ENCODE measurements at regions not wholly inside any gene's neighbourhood (a gene's known extent, or its start where the extent isn't known, plus 50 kb on each side); places are given as distances from the start of the nearest gene placed in this dataset.
"Not testable (repeated sequence)": the region's sequence is repeated elsewhere in the genome, so short reads cannot be mapped to it uniquely, and the experiment has no call there.

DNA sequence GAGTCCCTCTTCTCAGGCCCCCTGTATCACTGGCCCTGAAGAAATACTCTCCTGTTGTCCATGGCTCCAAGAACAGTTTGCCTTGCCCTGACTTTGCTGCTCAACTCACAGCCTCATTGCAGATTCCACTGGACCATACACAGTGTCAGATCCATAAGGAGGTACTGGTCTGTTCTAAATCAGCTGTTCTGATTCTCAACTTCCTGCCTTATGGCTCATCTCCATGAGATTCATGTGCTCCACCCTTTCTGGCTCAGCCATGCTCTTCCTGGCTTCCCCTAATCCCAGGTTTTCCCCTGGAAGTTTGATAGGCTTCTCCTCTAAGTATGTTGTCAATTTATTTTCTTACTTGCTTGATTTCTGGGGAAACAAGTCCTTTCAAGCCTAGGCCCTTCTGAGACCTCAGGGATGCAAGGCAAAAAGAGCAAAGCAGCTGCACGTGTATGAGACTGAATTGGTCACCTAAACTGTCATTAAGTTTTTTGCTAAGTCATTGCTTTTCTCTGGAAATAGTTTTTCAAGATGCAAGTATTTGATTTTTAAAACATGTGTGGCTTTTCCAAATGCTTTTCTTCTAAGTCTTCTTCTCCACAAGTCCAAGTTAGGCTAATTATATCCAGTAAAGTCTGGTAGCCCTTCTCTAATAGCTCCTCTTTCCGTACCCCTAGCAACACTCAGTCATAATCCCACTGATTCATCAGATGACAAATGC, 1288.5 kb downstream of the RPIA start:
- DNase-seq, result not testable (repeated sequence)

DNA sequence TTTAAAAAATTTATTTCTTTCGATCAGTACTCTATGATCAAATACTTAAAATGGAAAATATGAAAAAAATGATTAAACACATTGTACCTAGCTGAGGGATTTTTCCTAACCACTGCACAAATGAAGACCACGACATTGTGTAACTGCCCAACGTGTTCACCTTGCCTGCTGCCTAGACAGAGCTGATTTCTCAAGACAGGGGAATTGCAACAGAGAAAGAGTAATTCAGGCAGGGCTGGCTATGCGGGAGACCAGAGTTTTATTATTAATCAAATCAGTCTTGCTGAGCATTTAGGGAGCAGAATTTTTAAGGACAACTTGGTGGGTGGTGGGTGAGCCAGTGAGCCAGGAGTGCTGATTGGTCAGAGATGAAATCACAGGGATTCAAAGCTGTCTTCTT, 1290.8 kb downstream of the RPIA start:
- peak; percentile 49 for DNase-seq

DNA sequence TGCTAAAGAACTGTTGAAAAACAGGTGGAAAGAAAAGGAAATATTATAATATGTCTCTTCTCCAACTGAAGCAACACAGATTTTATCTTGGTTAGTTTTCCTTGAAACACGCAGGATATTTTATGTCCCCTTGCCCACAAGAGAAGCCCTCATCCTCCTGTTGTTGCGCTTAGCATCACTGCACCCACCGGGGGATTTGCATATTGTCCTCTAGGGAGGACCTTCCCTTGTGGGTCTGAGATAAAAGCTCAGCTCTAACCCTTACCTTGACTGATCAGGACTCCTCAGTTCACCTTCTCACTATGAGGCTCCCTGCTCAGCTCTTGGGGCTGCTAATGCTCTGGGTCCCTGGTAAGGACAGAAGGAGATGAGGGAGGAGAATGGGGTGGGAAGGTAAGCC, 1294.2 kb downstream of the RPIA start:
- not testable (repeated sequence) for DNase-seq

DNA sequence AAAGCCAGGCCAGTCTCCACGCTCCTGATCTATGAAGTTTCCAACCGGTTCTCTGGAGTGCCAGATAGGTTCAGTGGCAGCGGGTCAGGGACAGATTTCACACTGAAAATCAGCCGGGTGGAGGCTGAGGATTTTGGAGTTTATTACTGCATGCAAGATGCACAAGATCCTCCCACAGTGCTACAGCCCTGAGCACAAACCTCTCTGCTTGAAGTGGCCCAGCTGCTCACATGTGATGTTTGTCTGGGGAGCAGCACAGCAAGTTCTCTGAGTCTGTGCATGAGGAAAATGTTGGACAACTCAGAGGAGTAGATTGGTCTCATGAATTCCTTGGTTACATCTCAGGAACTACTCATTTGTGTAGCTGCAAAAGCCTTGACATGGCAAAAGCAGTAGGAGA, 1295.1 kb downstream of the RPIA start:
- not testable (repeated sequence) for DNase-seq

DNA sequence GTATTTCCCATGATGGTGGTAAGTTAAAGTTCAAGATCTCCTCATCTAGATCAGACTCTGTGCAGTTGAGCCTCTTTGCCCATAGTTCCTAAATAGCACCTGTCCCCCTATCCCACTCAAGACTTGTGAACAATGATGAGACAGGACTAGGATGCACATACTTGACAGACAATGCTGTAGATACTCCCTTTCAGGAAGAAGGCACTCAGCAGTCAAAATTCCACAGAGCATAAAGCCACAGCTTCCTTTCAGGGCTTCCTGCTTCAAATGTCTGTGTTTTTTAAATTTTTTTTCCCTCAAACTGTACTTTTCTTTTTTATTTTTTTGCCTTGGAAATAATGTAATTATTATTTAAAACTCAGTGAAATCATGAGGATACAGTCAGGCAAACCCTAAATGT, 1305.3 kb downstream of the RPIA start:
- DNase-seq, result not testable (repeated sequence)

DNA sequence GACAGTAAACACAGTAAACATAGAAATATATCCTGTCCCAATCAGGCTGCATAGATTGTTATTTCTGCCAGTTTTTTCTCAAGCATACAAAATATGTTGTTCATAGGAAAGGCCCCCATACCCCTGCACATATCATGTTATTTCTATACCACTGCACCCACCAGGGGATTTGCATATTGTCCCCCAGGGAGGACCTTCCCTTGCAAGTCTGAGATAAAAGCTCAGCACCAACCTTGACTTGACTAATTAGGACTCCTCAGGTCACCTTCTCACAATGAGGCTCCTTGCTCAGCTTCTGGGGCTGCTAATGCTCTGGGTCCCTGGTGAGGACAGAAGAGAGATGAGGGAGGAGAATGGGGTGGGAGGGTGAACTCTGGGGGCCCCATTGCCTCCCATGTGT, 1313.1 kb downstream of the RPIA start:
- not testable (repeated sequence) for DNase-seq

DNA sequence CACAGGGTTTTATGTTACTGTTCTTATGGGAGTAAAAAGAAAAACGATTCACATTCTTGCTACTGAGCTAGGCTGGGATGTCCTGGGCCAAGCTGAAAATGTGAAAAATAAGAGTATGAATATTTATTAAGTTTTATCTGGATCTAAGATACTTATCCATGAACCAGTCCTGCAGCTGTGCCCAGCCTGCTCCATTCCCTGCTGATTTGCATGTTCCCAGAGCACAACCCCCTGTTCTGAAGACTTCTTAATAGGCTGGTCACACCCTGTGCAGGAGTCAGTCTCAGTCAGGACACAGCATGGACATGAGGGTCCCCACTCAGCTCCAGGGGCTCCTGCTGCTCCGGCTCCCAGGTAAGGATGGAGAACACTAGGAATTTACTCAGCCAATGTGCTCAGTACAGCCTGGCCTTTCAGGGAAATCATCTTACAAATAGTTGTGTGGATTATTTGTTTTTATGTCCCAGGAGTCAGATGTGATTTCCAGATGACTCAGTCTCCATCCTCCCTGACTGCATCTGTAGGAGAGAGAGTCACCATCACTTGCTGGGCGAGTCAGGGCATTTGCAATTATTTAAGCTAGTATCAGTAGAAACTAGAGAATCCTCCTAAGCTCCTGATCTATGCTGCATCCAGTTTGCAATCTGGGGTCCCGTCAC, 1319.1 kb downstream of the RPIA start:
- not testable (repeated sequence) for DNase-seq

DNA sequence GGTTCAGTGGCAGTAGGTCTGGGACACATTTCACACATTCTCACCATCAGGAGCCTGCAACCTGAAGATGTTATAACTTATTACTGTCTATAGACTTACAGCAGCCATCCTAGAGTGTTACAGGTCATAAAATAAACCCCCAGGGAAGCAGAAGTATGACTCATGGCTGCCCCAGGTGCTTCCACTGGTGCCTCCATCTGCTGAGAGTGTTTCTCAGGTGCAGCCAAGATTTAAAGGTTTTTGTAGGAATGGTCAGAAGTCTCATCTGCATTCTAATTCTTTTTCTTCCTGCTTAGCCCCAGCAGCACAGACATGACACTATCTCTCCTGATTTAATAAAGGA, 1319.6 kb downstream of the RPIA start:
- DNase-seq, result not testable (repeated sequence)

DNA sequence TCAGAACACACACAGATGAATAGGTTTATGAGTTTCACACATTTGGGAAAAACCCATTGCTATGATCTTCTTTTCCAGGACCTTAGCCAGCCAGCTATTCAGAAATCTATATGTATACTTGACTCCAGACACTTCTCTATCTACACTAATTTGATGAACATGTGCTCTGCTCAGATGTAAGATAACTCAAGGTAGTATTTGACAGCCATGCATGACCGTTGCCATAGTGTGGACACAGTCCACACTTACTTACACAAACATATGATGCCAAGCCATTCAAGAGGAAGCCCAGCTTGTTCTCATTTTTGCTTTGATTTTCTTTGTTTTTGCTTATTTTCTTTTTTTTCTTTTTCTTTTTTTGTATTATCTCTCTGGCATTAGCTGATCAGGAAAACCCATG, 1328.4 kb downstream of the RPIA start:
- not testable (repeated sequence) for DNase-seq

DNA sequence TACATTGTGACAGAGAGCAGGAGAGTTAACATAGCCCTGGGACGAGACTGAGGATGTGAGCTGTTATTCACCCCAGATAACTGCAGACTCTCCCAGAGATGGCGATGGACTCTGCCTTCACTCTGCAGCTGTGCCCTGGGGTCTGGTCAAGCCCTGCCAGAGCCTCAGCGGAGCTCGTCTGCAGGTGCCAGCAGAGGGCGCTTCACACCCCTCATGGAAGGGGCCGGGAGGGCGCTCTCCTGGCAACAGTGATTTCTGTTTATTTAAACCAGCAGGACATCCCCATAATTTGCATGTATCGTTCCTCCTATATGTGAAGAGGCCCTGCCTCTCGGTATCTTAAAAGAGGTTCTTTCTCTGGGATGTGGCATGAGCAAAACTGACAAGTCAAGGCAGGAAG, 1329.8 kb downstream of the RPIA start:
- DNase-seq, result not testable (repeated sequence)

DNA sequence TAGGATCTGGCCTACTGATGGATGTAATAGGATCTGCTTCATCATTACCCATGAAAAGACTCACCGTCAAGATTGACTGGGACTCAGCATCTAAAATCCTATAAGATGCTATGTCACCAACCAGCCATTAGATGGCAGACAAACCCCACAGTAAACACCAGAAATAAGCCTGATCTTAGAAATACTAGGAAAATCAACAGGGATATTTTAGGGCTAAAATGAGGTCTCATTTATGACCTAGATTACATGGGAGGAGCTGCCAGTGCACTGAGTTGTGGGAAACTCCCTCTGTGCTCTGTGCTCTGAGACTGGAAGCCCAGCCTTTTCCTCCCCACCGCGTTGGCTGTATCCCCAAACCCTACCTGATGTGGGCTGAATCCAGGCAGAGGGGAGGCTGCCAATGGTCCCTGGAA, 1335.8 kb downstream of the RPIA start:
- DNase-seq, result not testable (repeated sequence)

DNA sequence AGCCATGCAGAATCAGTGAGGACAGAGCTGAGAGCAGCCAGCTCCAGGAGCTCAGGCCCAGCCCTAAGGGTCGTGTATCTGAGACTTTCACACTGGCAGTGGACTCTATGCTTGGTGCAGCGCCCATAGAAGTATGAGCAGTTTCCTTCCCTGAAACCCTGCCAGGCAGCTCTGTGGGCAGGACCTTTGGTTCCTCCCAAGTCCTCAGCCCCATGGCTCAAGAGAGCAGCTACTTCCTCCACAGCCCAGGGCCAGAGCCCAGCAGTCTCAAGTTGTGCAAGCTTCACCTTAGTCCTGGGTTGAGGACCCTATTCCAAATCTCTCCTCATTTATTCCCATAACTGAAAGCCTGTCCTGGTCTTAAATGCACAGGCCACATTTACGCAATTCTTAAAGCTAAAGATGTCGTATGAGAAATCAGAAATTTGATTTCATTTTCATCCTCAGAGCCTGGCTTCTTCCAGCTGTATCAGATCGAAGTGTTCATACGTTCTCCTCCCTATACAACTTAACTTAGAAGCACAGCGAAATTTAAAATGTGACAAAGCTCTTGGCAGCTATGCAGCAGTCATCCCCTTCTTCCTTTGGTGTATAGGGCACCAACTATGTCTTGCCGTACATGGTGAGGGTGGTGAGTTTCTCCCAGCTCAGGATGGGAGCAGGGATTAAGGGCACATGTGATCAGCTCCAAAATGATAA, 1337.1 kb downstream of the RPIA start:
- DNase-seq, result peak; percentile 55

DNA sequence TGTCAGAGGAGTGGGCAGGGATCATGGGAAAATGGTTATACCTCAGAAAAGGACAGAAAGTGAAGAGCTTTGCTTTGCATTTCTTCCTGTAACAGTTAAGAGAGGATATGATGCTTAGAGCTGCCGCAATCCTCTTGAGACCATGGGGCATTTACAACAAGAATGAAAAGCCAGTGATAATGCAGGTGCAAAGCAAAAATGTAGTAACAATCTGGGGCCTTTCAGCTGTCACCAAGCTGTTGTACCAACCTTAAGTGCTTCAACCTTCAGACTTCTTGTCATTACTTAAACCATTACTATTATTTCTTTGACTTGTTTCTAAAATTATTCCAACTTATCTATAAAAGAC, 1337.6 kb downstream of the RPIA start:
- not testable (repeated sequence) for DNase-seq

DNA sequence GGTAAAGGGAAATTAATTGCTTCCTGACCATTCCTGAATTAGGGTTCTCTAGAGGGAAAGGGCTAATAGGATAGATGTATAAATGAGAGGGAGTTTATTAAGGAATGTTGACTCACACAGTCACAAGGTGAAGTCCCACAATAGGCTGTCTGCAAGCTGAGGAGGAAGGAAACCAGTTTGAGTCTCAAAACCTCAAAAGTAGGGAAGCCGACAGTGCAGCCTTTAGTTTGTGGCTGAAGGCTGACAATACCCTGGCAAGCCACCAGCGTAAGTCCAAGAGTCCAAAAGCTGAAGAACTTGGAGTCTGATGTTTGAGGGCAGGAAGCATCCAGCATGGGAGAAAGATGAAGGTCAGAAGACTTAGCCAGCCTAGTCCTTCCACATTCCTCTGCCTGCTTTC, 1340.8 kb downstream of the RPIA start:
- peak; percentile 41 for DNase-seq

DNA sequence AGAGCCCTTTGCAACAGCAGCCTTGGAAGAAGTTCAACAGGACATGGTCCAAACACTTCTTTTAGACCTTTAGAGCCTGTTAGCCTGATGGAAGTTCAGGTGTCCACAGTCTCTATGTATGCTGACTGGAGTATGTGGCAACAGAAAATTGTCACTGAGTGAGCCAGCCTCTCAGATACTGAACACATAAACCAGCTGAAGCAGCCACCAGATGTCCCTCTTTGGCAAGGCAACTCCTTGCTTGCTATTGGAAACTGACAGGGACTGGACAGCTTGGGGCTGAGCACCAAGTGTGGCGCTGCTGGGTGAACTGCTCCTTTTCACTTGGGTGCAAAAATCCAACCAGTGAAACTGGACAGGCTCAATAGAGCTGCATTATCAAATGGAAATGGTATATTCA, 1344.9 kb downstream of the RPIA start:
- peak; percentile 34 for DNase-seq

DNA sequence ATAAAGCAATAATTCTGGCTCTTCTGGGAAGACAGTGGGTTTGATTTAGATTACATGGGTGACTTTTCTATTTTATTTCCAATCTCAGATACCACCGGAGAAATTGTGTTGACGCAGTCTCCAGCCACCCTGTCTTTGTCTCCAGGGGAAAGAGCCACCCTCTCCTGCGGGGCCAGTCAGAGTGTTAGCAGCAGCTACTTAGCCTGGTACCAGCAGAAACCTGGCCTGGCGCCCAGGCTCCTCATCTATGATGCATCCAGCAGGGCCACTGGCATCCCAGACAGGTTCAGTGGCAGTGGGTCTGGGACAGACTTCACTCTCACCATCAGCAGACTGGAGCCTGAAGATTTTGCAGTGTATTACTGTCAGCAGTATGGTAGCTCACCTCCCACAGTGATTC, 1347.6 kb downstream of the RPIA start:
- not testable (repeated sequence) for DNase-seq

DNA sequence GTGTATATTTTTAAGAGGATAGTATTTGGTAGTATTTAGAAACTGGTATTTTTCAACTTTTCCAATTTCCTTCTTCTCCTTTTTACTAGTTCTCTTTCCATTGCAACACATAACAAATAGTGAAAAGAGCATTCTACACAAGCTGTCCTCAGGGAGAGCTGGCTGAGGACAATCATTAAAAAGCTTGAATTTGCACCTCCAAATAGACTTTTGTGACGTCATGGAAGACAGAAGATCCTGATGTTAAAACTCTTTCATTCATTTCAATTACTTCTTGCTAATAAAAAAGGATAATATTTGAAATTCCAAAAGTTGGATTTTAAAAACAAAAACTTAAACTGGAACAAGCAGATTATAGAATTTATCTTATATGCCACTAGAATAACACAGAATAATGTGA, 1356.3 kb downstream of the RPIA start:
- DNase-seq, result not testable (repeated sequence)

DNA sequence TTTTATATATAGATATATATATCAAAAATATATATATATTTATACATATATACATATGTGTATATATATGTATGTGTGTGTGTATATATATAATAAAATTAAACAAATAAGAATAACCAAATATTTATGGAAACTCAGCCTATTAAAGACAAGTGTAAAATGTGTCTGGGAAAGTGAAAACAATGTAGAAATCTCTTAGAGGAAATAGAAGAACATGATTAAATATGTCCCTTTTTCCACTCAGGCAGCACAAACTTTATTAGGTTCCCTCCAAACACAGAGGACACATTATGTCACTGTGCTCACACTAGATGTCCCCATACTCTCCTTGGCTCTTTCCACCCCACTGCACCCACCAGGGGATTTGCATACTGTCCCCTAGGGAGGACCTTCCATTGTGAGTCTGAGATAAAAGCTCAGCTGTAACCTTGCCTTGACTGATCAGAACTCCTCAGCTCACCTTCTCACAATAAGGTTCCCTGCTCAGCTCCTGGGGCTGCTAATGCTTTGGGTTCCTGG, 1360.7 kb downstream of the RPIA start:
- DNase-seq, result not testable (repeated sequence)

DNA sequence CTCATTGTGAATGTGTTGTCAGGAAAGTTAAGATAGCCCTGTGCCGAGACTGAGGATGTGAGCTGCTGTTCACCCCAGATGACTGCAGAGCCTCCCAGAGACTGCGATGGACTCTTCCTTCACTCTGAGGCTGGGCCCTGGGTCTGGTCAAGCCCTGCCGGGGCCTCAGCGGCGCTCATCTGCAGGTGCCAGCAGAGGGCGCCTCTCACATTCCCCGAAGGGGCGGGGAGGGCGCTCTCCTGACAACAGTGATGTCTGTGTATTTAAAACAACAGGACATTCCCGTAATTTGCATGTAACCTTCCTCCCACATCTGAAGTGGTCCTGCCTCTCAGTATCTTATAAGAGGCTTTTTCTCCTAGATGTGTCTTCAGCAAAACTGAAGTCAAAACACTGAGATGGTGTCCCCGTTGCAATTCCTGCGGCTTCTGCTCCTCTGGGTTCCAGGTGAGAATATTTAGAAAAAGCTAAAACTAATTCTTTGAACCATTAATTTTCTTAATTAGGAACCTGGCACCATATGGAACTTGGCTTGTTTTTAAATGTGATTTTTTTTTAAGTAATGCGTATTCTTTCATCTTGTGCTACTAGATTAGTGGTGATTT, 1377.9 kb downstream of the RPIA start:
- peak; percentile 67 for DNase-seq

DNA sequence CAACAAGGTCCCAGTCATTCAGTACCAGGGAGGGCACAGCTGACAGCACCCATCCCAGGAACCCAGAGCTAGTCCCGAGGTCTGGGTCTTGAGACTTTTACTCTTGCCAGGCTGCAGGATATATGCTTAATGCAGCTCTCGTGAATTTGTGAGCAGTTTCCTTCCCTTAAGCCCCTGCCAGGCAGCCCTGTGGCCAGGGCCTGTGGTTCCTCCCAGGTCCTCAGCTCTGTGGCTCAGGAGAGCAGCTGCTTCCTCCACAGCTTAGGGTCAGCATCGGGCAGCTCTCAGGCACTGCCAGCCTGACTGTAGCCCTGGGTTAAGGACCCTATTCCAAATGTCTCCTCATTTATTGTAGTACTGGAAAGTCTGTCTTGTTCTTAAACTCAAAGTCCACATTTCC, 1384.8 kb downstream of the RPIA start:
- DNase-seq, result peak; percentile 59

DNA sequence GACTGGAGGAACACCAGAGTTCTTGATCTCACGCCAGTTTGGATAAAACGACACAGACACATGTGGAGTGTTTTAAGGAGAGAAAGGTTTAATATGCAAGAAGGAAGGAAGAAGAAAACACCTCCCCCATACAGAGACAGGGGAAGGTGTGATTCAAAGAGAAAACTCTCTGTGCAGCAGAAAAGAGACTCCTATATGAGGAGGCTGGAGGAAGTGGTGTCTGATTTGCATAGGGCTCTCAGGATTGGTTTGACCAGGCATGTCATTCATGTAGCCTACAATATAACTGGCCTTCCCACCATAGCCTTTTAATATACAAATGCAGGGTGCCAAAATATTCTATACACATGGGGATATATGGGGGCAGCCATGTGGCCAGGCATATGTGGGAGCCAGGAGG, 1386.5 kb downstream of the RPIA start:
- no peak for DNase-seq

DNA sequence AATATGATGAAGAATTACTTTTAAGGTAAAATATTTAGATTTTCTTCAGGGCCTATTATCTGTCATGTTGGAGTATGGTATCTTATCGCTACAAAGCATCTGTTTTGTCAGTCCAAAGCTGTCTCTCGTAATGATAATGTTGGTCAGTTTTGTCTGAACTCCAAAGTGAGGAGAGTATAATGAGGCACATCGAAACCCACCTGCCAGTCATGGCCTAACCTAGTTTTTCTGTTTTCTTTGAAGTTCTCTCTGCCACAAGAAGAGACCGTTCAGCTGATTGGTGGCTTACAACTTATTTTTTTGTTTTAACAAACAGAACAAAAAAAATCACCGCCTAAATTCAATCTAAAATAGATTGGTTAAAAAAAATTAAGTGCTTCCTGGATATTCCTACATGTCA, 1387.9 kb downstream of the RPIA start:
- no peak for DNase-seq

DNA sequence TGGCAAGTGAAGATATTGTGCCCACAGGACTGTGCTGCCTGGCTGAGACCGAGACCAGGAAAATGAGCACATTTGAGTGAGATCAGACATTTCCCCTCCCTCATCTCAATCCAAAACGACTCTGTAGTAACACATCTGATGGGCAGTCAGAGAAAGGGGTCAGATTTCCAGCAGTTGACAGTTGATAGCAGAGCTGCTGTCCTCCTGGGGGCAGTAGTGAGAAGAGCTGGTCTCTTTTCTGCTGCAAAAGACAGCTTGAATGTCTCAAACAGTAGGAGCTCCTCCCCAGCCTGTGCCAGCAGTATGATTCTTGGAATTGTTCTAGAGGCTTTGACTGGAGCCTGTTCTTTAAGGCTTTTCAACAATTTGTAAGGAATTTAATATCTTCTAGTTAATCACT, 1396.3 kb downstream of the RPIA start:
- peak; percentile 13 for DNase-seq

Data from hematopoietic multipotent progenitor cell treated with erythropoietin and hydrocortisone succinate and interleukin-3 and kit ligand, for 4 days (in vitro differentiated cells).